ENCODE measurements at regions not wholly inside any gene's neighbourhood (a gene's known extent, or its start where the extent isn't known, plus 50 kb on each side); places are given as distances from the start of the nearest gene placed in this dataset.

GRCh38 chr11:32200136-32200847 lies 109.4 kb downstream of the RCN1 start:
- TF ChIP-seq, protein P1, sequence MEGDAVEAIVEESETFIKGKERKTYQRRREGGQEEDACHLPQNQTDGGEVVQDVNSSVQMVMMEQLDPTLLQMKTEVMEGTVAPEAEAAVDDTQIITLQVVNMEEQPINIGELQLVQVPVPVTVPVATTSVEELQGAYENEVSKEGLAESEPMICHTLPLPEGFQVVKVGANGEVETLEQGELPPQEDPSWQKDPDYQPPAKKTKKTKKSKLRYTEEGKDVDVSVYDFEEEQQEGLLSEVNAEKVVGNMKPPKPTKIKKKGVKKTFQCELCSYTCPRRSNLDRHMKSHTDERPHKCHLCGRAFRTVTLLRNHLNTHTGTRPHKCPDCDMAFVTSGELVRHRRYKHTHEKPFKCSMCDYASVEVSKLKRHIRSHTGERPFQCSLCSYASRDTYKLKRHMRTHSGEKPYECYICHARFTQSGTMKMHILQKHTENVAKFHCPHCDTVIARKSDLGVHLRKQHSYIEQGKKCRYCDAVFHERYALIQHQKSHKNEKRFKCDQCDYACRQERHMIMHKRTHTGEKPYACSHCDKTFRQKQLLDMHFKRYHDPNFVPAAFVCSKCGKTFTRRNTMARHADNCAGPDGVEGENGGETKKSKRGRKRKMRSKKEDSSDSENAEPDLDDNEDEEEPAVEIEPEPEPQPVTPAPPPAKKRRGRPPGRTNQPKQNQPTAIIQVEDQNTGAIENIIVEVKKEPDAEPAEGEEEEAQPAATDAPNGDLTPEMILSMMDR (IDR thresholded peaks at IDR 0.05) = no peak
- no peak for TF ChIP-seq POLR2A (IDR thresholded peaks at IDR 0.05)

All from thyroid gland (tissue), 4 donors.